ENCODE measurements at regions not wholly inside any gene's neighbourhood (a gene's known extent, or its start where the extent isn't known, plus 50 kb on each side); places are given as distances from the start of the nearest gene placed in this dataset.
"Not testable (repeated sequence)": the region's sequence is repeated elsewhere in the genome, so short reads cannot be mapped to it uniquely, and the experiment has no call there.

DNA sequence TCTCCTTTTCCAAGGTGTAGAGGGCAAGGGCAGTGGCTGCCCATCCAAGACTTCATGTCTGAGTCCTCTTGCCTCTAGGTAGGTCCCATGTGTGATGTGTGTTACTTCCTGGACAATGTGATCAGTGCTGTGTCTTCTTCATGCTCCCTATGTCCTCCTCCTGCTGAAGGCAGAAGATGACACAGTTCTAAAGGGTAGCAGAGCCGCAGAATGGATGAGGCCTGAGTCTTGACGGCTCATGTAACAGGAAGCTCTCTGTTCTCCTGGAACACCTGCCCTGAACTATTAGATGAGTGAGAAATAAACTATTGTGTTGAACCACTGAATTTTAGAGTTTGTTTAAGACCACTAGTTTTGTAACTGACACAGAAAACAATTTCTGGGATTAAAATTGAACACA, 165.9 kb downstream of the NDFIP2 start:
- no peak for DNase-seq

DNA sequence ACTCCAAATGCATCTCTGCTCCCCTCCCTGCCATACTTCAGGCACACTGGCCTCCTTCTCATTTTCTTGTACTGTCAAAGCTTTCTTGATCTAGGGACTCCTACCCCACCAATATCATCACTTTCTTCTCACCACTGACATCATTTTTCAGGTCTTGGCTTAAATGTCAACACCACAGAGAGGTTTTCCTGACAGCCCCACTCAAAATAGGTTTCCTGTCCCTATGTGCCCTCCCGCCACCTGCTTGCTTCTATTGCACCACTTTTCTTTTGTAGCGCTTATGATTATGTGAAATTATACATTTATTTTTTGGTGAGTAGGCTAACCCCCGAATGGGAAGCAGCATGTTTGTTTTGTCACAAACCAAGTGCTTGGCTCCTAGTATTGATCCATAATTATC, 164.6 kb downstream of the NDFIP2 start:
- no peak for DNase-seq

DNA sequence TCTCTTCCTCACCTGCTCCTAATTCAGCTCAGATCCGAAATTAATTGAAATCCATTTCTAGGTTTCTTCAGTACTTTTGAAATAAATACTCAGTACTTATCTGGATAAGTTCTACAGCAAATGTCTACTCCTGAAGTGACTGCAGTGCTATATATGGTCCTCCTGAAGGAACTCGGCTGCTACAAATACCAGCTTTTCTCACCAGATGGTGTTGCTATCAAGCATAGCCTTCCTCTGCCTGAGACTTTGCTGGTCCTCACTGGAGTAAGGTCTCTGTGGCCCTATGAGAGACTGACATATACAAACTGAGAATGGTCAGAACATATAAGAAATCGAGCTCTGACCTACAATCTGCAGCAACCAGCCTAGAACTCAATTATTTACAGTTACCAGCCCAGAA, 161.6 kb downstream of the NDFIP2 start:
- DNase-seq, result no peak

DNA sequence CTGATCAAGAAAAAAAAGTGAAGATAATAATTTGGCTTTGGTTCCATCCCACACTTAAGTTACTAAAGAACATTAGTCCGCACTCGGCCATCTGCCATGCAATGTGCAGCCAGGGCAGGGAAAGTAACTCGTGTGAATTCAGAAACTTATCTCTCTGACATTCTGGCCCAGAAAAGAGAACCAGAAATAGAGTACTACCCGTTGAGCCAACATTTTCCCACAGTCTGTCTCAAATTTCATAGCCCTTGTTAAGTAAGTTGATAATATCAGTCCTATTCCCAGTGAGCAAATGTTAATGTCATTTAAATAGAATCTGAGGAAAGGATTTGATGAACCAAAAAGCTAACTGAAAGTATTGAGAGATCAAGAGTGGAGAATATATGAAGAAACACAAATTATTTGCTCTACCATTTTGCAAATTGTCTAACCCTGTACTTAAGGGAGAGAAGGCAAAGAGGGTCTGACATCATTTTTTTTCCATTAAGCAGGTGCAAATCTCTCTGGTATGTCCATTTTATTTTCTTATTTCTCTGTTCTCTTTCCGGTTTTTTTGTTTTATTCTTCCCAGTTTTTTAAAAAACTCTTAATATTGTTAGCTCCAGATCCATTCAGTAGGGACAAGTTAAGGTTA, 156.3 kb downstream of the NDFIP2 start:
- DNase-seq, result no peak

DNA sequence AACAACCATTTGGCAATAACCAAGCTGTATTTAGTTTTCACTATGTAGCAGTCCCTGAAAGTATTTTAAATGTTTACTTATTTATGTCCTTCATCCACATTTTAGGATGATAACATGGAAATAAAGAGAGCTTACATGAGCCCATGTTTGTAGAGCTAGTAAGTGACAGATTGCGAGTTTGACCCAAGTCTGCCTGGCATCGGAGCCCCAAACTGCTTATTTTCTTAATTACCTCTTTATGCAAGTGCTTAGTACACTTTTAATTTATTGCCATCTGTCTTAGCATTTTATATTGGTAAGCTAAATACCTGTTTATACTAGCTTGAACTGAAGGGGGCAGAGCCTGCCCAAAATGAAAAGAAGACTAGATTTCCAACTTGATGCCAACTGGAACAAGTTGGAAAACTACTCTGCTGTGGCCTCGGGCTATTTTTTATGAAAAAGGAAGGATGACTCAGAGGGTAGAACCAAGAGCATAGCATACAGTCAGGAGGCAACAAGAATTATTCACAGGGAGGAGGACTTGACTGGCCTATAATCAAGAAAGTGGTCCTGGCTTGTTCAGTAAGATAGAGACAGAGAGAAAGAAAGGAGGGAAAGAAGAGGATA, 150.2 kb downstream of the NDFIP2 start:
- peak; percentile 82 for DNase-seq

DNA sequence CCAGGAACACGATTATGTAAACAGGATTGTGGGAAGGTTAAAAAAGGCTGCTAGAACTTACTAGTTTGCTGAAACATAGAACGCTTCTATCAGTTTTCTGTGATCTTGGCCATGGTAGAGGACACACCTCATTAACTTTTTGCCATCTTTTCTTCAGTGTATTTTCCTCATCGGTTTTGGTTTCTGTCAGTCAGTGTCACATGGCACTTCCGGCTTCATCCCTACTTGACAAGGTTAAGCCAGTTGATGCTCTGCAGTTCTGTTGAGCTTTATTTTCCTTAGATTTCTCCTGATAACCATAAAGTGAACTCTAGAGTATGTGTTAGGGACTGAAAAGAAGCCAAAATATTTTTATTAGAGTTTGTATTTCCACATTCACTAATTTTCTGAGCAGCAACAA, 147.5 kb downstream of the NDFIP2 start:
- no peak for DNase-seq

DNA sequence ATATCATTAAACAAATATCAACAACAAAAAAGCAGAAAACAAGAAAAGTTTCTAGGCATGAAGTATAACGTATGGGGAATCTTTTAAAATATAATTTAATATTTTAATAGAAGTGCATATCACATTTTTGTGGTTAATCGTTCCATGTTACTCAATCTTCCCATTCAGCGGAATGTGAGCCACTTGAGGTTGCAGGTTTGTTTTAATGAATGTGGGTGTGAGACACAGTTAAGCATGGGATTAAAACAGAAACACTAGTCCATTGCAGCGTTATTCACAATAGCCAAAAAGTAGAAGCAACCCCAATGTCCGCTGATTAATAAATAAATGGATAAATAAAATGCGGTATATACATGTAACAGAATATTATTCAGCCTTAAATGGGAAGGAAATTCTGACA, 146.0 kb downstream of the NDFIP2 start:
- no peak for DNase-seq

DNA sequence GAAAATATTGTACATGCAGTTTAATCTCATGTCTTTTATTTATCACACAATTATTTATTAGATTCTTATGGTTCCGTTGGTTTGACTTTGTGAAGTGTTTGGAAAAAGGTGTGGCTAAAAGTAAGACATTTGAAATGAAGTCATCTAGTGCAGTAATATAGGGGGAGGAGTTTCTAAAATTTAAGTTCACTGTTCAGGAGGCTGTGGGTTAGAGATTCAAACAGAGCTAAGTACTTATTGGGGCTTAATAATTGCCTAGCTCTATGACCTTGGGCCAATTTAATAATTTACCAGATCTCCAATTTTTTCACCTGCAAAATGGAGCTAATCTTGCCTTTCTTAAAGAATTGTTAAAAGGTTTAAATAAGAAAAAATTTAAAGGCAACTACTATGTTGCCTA, 144.6 kb downstream of the NDFIP2 start:
- no peak for DNase-seq

DNA sequence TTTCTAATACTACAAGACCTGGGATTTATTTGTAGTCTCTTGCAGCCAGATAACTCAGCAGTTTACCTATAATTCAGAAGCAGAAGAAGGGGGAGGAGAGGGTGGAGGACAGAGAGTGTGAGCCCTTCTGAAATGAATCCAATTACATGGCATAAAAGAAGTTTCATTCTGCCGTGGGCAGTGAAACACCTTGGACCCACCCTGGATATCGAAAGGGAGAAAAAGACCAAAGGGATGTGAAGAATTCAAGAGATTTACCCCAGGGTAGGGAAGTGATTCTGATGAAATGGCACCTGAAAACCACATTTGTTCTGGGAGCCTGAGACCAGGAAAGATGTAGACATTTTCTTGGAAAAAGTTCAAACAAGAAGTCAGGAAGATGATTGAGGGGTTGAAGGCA, 140.9 kb downstream of the NDFIP2 start:
- no peak for DNase-seq

DNA sequence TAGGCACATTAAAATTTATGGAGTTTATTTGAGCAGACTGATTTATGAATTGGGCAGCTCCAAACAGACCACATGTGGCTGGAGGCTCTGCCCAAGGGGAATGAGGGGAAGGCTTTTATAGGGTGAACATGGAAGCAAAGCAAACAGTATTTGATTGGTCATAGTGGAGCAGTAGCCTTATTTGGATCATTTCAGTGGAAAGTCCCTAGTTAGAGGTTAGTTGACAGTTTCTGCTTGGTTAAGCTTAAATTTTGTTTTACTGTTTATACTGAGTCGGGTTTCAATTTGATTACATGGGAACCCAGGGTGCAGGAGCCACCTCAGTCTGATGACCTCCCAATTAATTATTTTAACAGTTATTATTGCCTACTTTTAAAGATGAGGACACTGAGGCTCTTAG, 140.5 kb downstream of the NDFIP2 start:
- DNase-seq, result no peak

DNA sequence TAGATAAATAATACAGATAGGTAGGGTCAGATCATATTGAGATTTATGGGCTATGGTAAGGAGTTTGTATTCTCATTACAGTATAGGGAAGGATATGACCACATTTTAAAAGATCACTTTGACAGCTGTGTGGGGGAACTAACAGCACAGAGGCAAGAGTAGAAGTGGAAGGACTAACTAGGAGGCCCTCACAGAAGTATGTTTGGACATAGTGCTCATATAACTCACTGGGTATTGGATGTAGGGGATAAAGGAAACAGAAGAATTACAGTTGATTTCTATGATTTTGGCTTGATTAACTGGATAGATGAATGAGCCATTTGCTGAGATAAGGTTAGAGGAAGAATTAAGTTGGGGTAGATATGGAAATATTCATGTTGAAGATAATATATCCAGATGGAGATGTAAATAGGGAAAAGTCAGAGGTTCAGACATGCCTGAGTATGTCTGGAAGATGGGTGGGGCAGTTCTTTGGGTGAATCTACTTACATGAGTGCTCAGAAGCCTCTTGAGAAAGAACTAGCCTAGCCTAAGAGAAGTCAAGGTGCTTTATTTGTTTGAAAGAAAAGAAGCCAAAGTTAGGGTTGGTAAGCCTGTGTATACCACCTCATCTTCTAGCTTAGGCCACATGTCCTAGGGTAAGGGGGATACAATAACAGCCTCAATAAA, 133.4 kb downstream of the NDFIP2 start:
- no peak for DNase-seq

DNA sequence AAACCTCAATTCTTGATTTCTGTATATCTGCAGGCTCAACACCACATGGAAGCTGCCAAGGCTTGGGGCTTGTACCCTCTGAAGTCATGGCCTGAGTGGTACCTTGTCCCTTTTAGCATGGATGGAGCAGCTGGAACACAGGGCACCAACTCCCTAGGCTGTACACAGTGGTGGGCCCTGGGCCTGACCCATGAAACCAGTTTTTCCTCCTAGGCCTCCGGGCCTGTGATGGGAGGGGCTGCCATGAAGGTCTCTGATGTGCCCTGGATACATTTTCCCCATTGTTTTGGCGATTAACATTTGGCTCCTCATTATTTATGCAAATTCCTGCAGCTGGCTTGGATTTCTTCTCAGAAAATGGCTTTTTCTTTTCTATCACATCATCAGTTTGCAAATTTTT, 131.6 kb downstream of the NDFIP2 start:
- no peak for DNase-seq

DNA sequence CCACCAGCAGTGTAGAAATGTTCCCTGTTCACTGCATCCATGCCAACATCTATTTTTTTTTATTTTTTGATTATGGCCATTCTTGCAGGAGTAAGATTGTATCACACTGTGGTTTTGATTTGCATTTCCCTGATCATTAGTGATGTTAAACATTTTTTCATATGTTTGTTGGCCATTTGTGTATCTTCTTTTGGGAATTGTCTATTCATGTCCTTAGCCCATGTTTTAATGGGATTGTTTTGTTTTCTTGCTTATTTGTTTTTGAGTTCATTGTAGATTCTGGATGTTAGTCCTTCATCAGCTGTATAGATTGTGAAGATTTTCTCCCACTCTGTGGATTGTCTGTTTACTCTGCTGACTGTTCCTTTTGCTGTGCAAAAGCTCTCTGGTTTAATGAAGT, 126.9 kb downstream of the NDFIP2 start:
- DNase-seq, result not testable (repeated sequence)
